Endothelial cell of umbilical vein (primary cell): ENCODE measurements at regions not wholly inside any gene's neighbourhood (a gene's known extent, or its start where the extent isn't known, plus 50 kb on each side); places are given as distances from the start of the nearest gene placed in this dataset.

Experiments used
- BruUV-seq: library from RNA; stranded (reverse); fragments of 400-500 nt; replicated peaks from 2 replicates; lab custom pipeline; 2021; lab: Mats Ljungman, UMichigan
- CTCF ChIA-PET: fragments of 300-600, 350-600 bp; sonication (Branson Sonifier 250); formaldehyde crosslinking; loops from one replicate; lab custom pipeline; 2021; ENCODE audit warnings: antibody characterized with exemption, inconsistent platforms; lab: Charles Lee
- POLR2A ChIA-PET: fragments of 300-600, 350-600 bp; sonication (Branson Sonifier 250); formaldehyde crosslinking; loops from one replicate; lab custom pipeline; 2021; ENCODE audit warnings: antibody characterized with exemption, inconsistent platforms; lab: Charles Lee
- DNase-seq: peaks from one replicate; pipeline ENCODE4 v3.0.0-alpha.2; 2011; ENCODE audit warnings: low read depth, low spot score
- FAIRE-seq: peaks from 2 replicates; lab custom pipeline; 2011; peaks lifted over from hg19 to GRCh38; lab: Jason Lieb, UNC
- H2AFZ ChIP-seq: 2 replicates; pipeline ENCODE4 v1.6.0; 2012; ENCODE audit warnings: low read depth, low read length, control low read depth, inconsistent platforms
- H3K27ac ChIP-seq: 2 replicates; pipeline ENCODE4 v1.5.1; 2011; ENCODE audit warnings: low read depth, mild to moderate bottlenecking, control low read depth, low read length, moderate library complexity; ENCODE audit not compliant: insufficient read depth
- H3K27me3 ChIP-seq, 2 experiments: 2 replicates each; pipeline versions ENCODE4 v1.6.0 to v1.6.1; 2011; ENCODE audit warnings: low read length in 2 of 2, mixed read lengths in 1 of 2; ENCODE audit not compliant: control insufficient read depth in 2 of 2, insufficient read depth in 2 of 2
- H3K36me3 ChIP-seq, 2 experiments: 2 replicates in 1 of 2; 3 replicates in 1 of 2; pipeline ENCODE4 v1.5.1; 2011; ENCODE audit warnings: low read length in 2 of 2, mild to moderate bottlenecking in 1 of 2, moderate library complexity in 1 of 2; ENCODE audit not compliant: control insufficient read depth in 2 of 2, insufficient read depth in 2 of 2; ENCODE audit errors: extremely low read depth in 1 of 2
- H3K4me1 ChIP-seq: 3 replicates; pipeline ENCODE4 v1.5.1; 2011; ENCODE audit warnings: mild to moderate bottlenecking, low read length; ENCODE audit not compliant: control insufficient read depth, insufficient read depth; ENCODE audit errors: extremely low read depth
- H3K4me2 ChIP-seq: 2 replicates; pipeline ENCODE4 v1.6.1; 2011; ENCODE audit warnings: low read length, control low read depth, mixed read lengths; ENCODE audit not compliant: insufficient read depth
- H3K4me3 ChIP-seq, 3 experiments: fragments of 200-600 bp in 1 of 3; sonication (generic), shearing (Covaris generic) in 1 of 3; replicated peaks in 1 of 3; 2 replicates each; pipeline ENCODE4 v1.5.1; 2011 to 2016; ENCODE audit warnings: control low read depth in 3 of 3, low read length in 3 of 3, mild to moderate bottlenecking in 2 of 3, inconsistent platforms in 1 of 3, low read depth in 1 of 3, moderate library complexity in 1 of 3; ENCODE audit not compliant: insufficient read depth in 1 of 3
- H3K79me2 ChIP-seq: 2 replicates; pipeline ENCODE4 v1.6.0; 2012; ENCODE audit warnings: low read length, inconsistent platforms; ENCODE audit not compliant: control insufficient read depth, insufficient read depth
- H3K9ac ChIP-seq: replicated peaks from 2 replicates; pipeline ENCODE3; 2011; ENCODE audit warnings: low read length, control low read depth; ENCODE audit not compliant: insufficient read depth; ENCODE audit errors: extremely low read depth
- H3K9me1 ChIP-seq: replicated peaks from 3 replicates; pipeline ENCODE4 v1.6.0; 2011; ENCODE audit warnings: mild to moderate bottlenecking, low read length; ENCODE audit not compliant: control insufficient read depth, insufficient read depth; ENCODE audit errors: extremely low read depth
- H3K9me3 ChIP-seq: replicated peaks from 2 replicates; pipeline ENCODE4 v1.5.1; 2012; ENCODE audit warnings: low read length, inconsistent platforms; ENCODE audit not compliant: control insufficient read depth, insufficient read depth
- H4K20me1 ChIP-seq: replicated peaks from 2 replicates; pipeline ENCODE3; 2011; ENCODE audit warnings: mild to moderate bottlenecking, low read length; ENCODE audit not compliant: control insufficient read depth, insufficient read depth; ENCODE audit errors: extremely low read depth
- EZH2 ChIP-seq: IDR thresholded peaks from 2 replicates; pipeline ENCODE4 v1.6.1; 2012; ENCODE audit warnings: borderline replicate concordance, low read depth, mild to moderate bottlenecking, moderate library complexity, low read length, inconsistent platforms; ENCODE audit not compliant: severe bottlenecking
- FOS ChIP-seq: IDR thresholded peaks from 2 replicates; pipeline ENCODE4 v1.6.1; 2011; ENCODE audit warnings: mild to moderate bottlenecking, low read length, moderate library complexity, borderline replicate concordance; ENCODE audit not compliant: insufficient read depth
- GATA2 ChIP-seq: IDR thresholded peaks from 2 replicates; pipeline ENCODE4 v1.7.0; 2011; ENCODE audit warnings: low read depth, mild to moderate bottlenecking, moderate library complexity, mixed read lengths, low read length; ENCODE audit not compliant: insufficient read length, insufficient read depth
- JUN ChIP-seq: IDR thresholded peaks from 2 replicates; pipeline ENCODE4 v1.6.1; 2011; ENCODE audit warnings: borderline replicate concordance, low read depth; ENCODE audit not compliant: insufficient read length, insufficient read depth
- MYC ChIP-seq: IDR thresholded peaks from one replicate; pipeline ENCODE4 v1.6.1; 2011; ENCODE audit warnings: mild to moderate bottlenecking, low read depth, low read length
- POLR2A ChIP-seq: IDR thresholded peaks from 2 replicates; pipeline ENCODE4 v1.6.1; 2012; ENCODE audit warnings: low read depth, mild to moderate bottlenecking, control low read depth, low read length
- POLR2AphosphoS5 ChIP-seq: IDR thresholded peaks from 2 replicates; pipeline ENCODE4 v1.6.1; 2012; ENCODE audit warnings: low read depth, mild to moderate bottlenecking, control low read depth, low read length, moderate library complexity; ENCODE audit not compliant: insufficient read depth
- dilution Hi-C: fragments of 300-500 bp; cut with MboI; formaldehyde crosslinking; loops from one replicate; pipeline ENCODE4 v1.15.0; 2019; ENCODE audit warnings: low sequenced_read_pairs; ENCODE audit not compliant: extremely low pct_ligation_motif_present
- intact Hi-C: fragments of 100-400 bp; cut with micrococcal nuclease; formaldehyde crosslinking; loops from one replicate; pipeline ENCODE4 v1.10.0; 2022
- TF ChIP-seq, protein P1 (sequence below), 2 donors: IDR thresholded peaks; 1 replicate in 1 of 2; 2 replicates in 1 of 2; pipeline ENCODE4 v1.5.1; 2011; ENCODE audit warnings: low read length in 2 of 2, mild to moderate bottlenecking in 2 of 2, moderate library complexity in 2 of 2, control low read depth in 1 of 2, inconsistent platforms in 1 of 2, low read depth in 1 of 2; ENCODE audit not compliant: insufficient read depth in 1 of 2; ENCODE audit errors: extremely low read depth in 1 of 2
- TF ChIP-seq, protein P2 (sequence below): IDR thresholded peaks from 2 replicates; pipeline ENCODE4 v1.6.1; 2011; ENCODE audit not compliant: insufficient read depth, insufficient read length

GRCh38 chr9:24931894-24932293 lies 386.2 kb upstream of the IZUMO3 start:
- intact Hi-C loops (no loop called here), dilution Hi-C loops (no loop called here)
- no peak for TF ChIP-seq GATA2
- no peak for TF ChIP-seq JUN
- TF ChIP-seq POLR2A, result no peak
- TF ChIP-seq, protein P1, sequence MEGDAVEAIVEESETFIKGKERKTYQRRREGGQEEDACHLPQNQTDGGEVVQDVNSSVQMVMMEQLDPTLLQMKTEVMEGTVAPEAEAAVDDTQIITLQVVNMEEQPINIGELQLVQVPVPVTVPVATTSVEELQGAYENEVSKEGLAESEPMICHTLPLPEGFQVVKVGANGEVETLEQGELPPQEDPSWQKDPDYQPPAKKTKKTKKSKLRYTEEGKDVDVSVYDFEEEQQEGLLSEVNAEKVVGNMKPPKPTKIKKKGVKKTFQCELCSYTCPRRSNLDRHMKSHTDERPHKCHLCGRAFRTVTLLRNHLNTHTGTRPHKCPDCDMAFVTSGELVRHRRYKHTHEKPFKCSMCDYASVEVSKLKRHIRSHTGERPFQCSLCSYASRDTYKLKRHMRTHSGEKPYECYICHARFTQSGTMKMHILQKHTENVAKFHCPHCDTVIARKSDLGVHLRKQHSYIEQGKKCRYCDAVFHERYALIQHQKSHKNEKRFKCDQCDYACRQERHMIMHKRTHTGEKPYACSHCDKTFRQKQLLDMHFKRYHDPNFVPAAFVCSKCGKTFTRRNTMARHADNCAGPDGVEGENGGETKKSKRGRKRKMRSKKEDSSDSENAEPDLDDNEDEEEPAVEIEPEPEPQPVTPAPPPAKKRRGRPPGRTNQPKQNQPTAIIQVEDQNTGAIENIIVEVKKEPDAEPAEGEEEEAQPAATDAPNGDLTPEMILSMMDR (IDR thresholded peaks at IDR 0.05; ENCODE audit: extremely low read depth in 1 of 2, insufficient read depth in 1 of 2, low read depth in 1 of 2, low read length in 2 of 2), result no peak
- TF ChIP-seq EZH2, result no peak
- TF ChIP-seq FOS, result no peak
- Histone ChIP-seq H4K20me1 (no peaks in the 10 kb centered on the region), H3K4me3 (no peak overlapping the region), H3K27ac (no peak overlapping the region), H3K9me1 (no peaks in the 10 kb centered on the region), H3K36me3 (no peaks in the 10 kb centered on the region), H3K27me3 (no peaks in the 10 kb centered on the region), H3K4me2 (no peak overlapping the region), H2AFZ (no peak overlapping the region), H3K79me2 (no peaks in the 10 kb centered on the region), H3K4me1 (no peaks in the 10 kb centered on the region), H3K9ac (no peak overlapping the region), H3K9me3 (peaks cover 2% of the 10 kb centered on the region)
- BruUV-seq, result no TSS peak
- DNase-seq (no peak), FAIRE-seq (no peak)
- CTCF ChIA-PET, result no interaction called here
- POLR2A ChIA-PET, result no interaction called here

DNA sequence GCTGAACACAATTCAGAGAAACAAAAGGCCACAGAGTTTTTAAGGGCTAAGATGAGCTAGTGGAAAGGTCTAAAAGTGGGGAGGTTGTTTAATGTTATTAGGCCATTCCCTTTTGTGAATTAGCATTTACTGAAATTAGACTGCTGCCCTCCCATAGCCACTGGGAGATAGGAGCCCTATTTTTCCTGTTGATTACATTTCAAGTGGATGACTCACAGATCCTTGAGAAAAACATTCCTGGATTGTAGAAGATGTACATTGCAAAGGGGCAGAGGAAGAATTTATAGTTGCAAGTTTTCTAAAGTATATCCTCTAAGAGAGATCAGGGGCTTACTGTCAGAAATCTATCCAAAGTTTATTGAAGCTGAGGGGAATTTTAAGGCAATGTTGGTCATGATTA lies 367.1 kb upstream of the IZUMO3 start:
- H3K36me3 ChIP-seq, result no peaks in the 10 kb centered on the region
- TF ChIP-seq EZH2 (no peak), POLR2AphosphoS5 (no peak), JUN (no peak), FOS (no peak), POLR2A (no peak), GATA2 (no peak), MYC (no peak)
- TF ChIP-seq, protein P2, sequence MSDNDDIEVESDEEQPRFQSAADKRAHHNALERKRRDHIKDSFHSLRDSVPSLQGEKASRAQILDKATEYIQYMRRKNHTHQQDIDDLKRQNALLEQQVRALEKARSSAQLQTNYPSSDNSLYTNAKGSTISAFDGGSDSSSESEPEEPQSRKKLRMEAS, result no peak
- TF ChIP-seq, protein P1 (IDR thresholded peaks at IDR 0.05; ENCODE audit: extremely low read depth in 1 of 2, insufficient read depth in 1 of 2, low read depth in 1 of 2, low read length in 2 of 2), result no peak
- BruUV-seq, result no TSS peak
- H3K9me3 ChIP-seq, result no peaks in the 10 kb centered on the region
- no peak overlapping the region for H3K27ac ChIP-seq
- H3K27me3 ChIP-seq, result no peaks in the 10 kb centered on the region
- POLR2A ChIA-PET, result no interaction called here
- no peaks in the 10 kb centered on the region for H4K20me1 ChIP-seq
- H3K9me1 ChIP-seq, result no peaks in the 10 kb centered on the region
- H3K9ac ChIP-seq, result no peak overlapping the region
- dilution Hi-C loops, result no loop called here
- peak; percentile 14 for DNase-seq
- no peak overlapping the region for H3K4me2 ChIP-seq
- intact Hi-C loops, result no loop called here
- H2AFZ ChIP-seq, result no peak overlapping the region
- H3K4me3 ChIP-seq, result no peak overlapping the region
- CTCF ChIA-PET, result interaction anchor here (1.8 kb wide), 1 partner anchor 10 kb away, joined by 4 read pairs; no protein-coding TSS in a partner anchor
- no peaks in the 10 kb centered on the region for H3K4me1 ChIP-seq
- no peaks in the 10 kb centered on the region for H3K79me2 ChIP-seq
- FAIRE-seq, result no peak
